Lower leg skin (tissue), 3 donors: ENCODE measurements at regions not wholly inside any gene's neighbourhood (a gene's known extent, or its start where the extent isn't known, plus 50 kb on each side); places are given as distances from the start of the nearest gene placed in this dataset.

Experiments used
- CTCF ChIP-seq, 3 donors: fragments of 450-650 bp; IDR thresholded peaks; one replicate each; pipeline ENCODE4 v1.5.1; 2016; ENCODE audit warnings: antibody characterized with exemption in 3 of 3, mild to moderate bottlenecking in 3 of 3, moderate library complexity in 2 of 3
- POLR2A ChIP-seq, 2 donors: fragments of 450-650 bp; IDR thresholded peaks; one replicate each; pipeline ENCODE4 v1.6.1; 2016 to 2017; ENCODE audit warnings: antibody characterized with exemption in 2 of 2, mild to moderate bottlenecking in 1 of 2, moderate library complexity in 1 of 2

DNA sequence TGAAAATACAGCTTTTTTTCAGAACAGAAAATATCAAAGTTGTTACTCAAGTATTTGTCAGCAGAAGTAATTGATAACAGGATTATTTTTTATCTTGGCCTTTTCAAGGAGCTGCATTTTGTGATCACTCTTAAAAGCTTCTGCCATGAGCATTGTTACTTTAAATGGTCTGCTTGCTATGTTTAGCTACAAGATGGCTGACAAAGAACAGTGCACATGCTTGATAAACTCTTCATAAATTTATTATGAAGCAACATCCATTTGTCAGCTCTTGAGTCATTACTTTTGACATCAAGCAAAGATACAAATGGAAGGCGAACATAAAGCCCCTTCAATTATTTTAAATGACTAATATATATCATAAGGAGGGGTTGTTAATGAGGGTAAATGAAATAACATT is 205.4 kb upstream of the RPS6KA3 start:
- TF ChIP-seq POLR2A (IDR thresholded peaks at IDR 0.05) = no peak
- no peak for TF ChIP-seq CTCF (IDR thresholded peaks at IDR 0.05)
